Middle frontal gyrus (tissue), 1 donor: ENCODE measurements at regions not wholly inside any gene's neighbourhood (a gene's known extent, or its start where the extent isn't known, plus 50 kb on each side); places are given as distances from the start of the nearest gene placed in this dataset.

Experiments
- DNase-seq: peaks from one replicate; pipeline ENCODE4 v3.0.0-alpha.2; 2015; ENCODE audit warnings: low spot score; ENCODE audit errors: extremely low spot score

GRCh38 chr20:57948180-57948955, 238.6 kb upstream of the PMEPA1 start:
- no peak for DNase-seq

- DNase-seq, result no peak
Observed at GRCh38 chr20:57947421-57948179, 237.8 kb upstream of the PMEPA1 start.

- DNase-seq, result no peak
Observed at GRCh38 chr20:57946559-57947315, 236.9 kb upstream of the PMEPA1 start.

GRCh38 chr20:57944988-57945387, 235.2 kb upstream of the PMEPA1 start:
- no peak for DNase-seq

GRCh38 chr20:57943950-57944349, 234.1 kb upstream of the PMEPA1 start:
- DNase-seq, result no peak

GRCh38 chr20:57943291-57943690, 233.5 kb upstream of the PMEPA1 start:
- no peak for DNase-seq

GRCh38 chr20:57941604-57942381, 232.0 kb upstream of the PMEPA1 start:
- DNase-seq, result no peak

- DNase-seq, result no peak
Observed at GRCh38 chr20:57940868-57941522, 231.2 kb upstream of the PMEPA1 start.

GRCh38 chr20:57940376-57940775, 230.6 kb upstream of the PMEPA1 start:
- no peak for DNase-seq

GRCh38 chr20:57939499-57939898, 229.7 kb upstream of the PMEPA1 start:
- DNase-seq, result no peak

- DNase-seq, result no peak
Observed at GRCh38 chr20:57938158-57939108, 228.6 kb upstream of the PMEPA1 start.

GRCh38 chr20:57936636-57937385, 227.0 kb upstream of the PMEPA1 start:
- DNase-seq, result no peak

GRCh38 chr20:57934913-57935312, 225.1 kb upstream of the PMEPA1 start:
- no peak for DNase-seq

GRCh38 chr20:57934007-57934805, 224.4 kb upstream of the PMEPA1 start:
- no peak for DNase-seq

- DNase-seq, result no peak
Observed at GRCh38 chr20:57932227-57932864, 222.5 kb upstream of the PMEPA1 start.

- DNase-seq, result no peak
Observed at GRCh38 chr20:57930351-57930750, 220.5 kb upstream of the PMEPA1 start.

- DNase-seq, result no peak
Observed at GRCh38 chr20:57928181-57928967, 218.6 kb upstream of the PMEPA1 start.
